Loucy (cell line): ENCODE measurements at regions not wholly inside any gene's neighbourhood (a gene's known extent, or its start where the extent isn't known, plus 50 kb on each side); places are given as distances from the start of the nearest gene placed in this dataset.

Experiments used
- H2AFZ ChIP-seq: fragments of 200-600 bp; sonication (generic); 2 replicates; pipeline ENCODE4 v1.6.0; 2016; ENCODE audit warnings: antibody characterized with exemption, mild to moderate bottlenecking, low read length, moderate library complexity
- H3F3A ChIP-seq: fragments of 200-600 bp; 2 replicates; pipeline ENCODE4 v1.6.0; 2016; ENCODE audit warnings: antibody characterized with exemption, low read depth, mild to moderate bottlenecking
- H3K27me3 ChIP-seq: fragments of 200-600 bp; sonication (generic); 2 replicates; pipeline ENCODE4 v1.6.1; 2014; ENCODE audit warnings: low read length, mild to moderate bottlenecking; ENCODE audit not compliant: insufficient read depth, poor library complexity, severe bottlenecking
- H3K36me3 ChIP-seq: fragments of 200-600 bp; sonication (generic); 2 replicates; pipeline ENCODE4 v1.6.1; 2016; ENCODE audit warnings: low read length; ENCODE audit not compliant: insufficient read depth
- H3K4me1 ChIP-seq: fragments of 200-600 bp; sonication (generic); 2 replicates; pipeline ENCODE4 v1.5.1; 2014; ENCODE audit warnings: low read length, mild to moderate bottlenecking; ENCODE audit not compliant: insufficient read depth, poor library complexity, severe bottlenecking
- H3K4me2 ChIP-seq: fragments of 200-600 bp; sonication (generic); 2 replicates; pipeline ENCODE4 v1.6.0; 2014; ENCODE audit warnings: antibody characterized with exemption, low read length, low read depth, mild to moderate bottlenecking; ENCODE audit not compliant: poor library complexity, severe bottlenecking
- H3K4me3 ChIP-seq: fragments of 200-600 bp; sonication (generic); 2 replicates; pipeline ENCODE4 v1.5.1; 2014; ENCODE audit warnings: low read length, mild to moderate bottlenecking, mixed read lengths; ENCODE audit not compliant: poor library complexity, severe bottlenecking
- H3K79me2 ChIP-seq: fragments of 200-600 bp; sonication (generic); 2 replicates; pipeline ENCODE4 v1.6.1; 2014; ENCODE audit warnings: low read length; ENCODE audit not compliant: insufficient read depth
- H3K9ac ChIP-seq: fragments of 200-600 bp; sonication (generic); 2 replicates; pipeline ENCODE4 v1.6.0; 2014; ENCODE audit warnings: mild to moderate bottlenecking, low read depth, low read length, moderate library complexity; ENCODE audit not compliant: poor library complexity, severe bottlenecking
- H3K9me2 ChIP-seq: fragments of 200-600 bp; sonication (generic); replicated peaks from 2 replicates; pipeline ENCODE4 v1.6.1; 2016; ENCODE audit warnings: low read depth, low read length, mixed read lengths
- H3K9me3 ChIP-seq: fragments of 200-600 bp; sonication (generic); 2 replicates; pipeline ENCODE4 v1.6.1; 2014; ENCODE audit warnings: mild to moderate bottlenecking, antibody characterized with exemption, low read length, low read depth; ENCODE audit not compliant: insufficient read depth
- H4K20me1 ChIP-seq: fragments of 200-600 bp; sonication (generic); 2 replicates; pipeline ENCODE4 v1.6.0; 2014; ENCODE audit warnings: antibody characterized with exemption, low read length, mild to moderate bottlenecking; ENCODE audit not compliant: insufficient read depth, poor library complexity, severe bottlenecking
- CTCF ChIP-seq: fragments of 200-600 bp; sonication (generic); conservative IDR thresholded peaks from 2 replicates; pipeline ENCODE4 v1.5.1; 2014; ENCODE audit warnings: mild to moderate bottlenecking, antibody characterized with exemption, low read length
- EZH2phosphoT487 ChIP-seq: fragments of 200-600 bp; IDR thresholded peaks from 2 replicates; pipeline ENCODE4 v1.6.1; 2018; ENCODE audit warnings: antibody characterized with exemption, mild to moderate bottlenecking, moderate library complexity, borderline replicate concordance

- Histone ChIP-seq H3K9me3 (no peaks in the 10 kb centered on the region), H3K36me3 (no peaks in the 10 kb centered on the region), H3K4me2 (no peak overlapping the region), H2AFZ (no peak overlapping the region), H3K9me2 (no peaks in the 10 kb centered on the region), H3K4me1 (no peaks in the 10 kb centered on the region), H3K27me3 (no peaks in the 10 kb centered on the region), H3K79me2 (no peaks in the 10 kb centered on the region), H3K9ac (no peak overlapping the region), H4K20me1 (no peaks in the 10 kb centered on the region), H3K4me3 (no peak overlapping the region), H3F3A (no peaks in the 10 kb centered on the region)
- TF ChIP-seq EZH2phosphoT487 = no peak
- no peak for TF ChIP-seq CTCF
These were observed 202.5 kb upstream of the ADRA1D start for GRCh38 chr20:4451487-4452081.

- Histone ChIP-seq H3K4me2 (no peak overlapping the region), H3K9me3 (no peaks in the 10 kb centered on the region), H3K27me3 (no peaks in the 10 kb centered on the region), H3K36me3 (no peaks in the 10 kb centered on the region), H3F3A (no peaks in the 10 kb centered on the region), H3K9me2 (no peaks in the 10 kb centered on the region), H3K79me2 (no peaks in the 10 kb centered on the region), H3K9ac (no peak overlapping the region), H3K4me3 (no peak overlapping the region), H2AFZ (no peak overlapping the region), H4K20me1 (no peaks in the 10 kb centered on the region), H3K4me1 (no peaks in the 10 kb centered on the region)
- TF ChIP-seq CTCF (0 out of 2 replicates have a peak, but pooled peaks have one; percentile 14), EZH2phosphoT487 (no peak)
These were observed 201.0 kb upstream of the ADRA1D start for GRCh38 chr20:4449957-4450715.

GRCh38 chr20:4445784-4446183 lies 196.7 kb upstream of the ADRA1D start:
- no peak overlapping the region for H3K4me3 ChIP-seq
- H3K9ac ChIP-seq = no peak overlapping the region
- H3K27me3 ChIP-seq = no peaks in the 10 kb centered on the region
- no peaks in the 10 kb centered on the region for H3K79me2 ChIP-seq
- no peaks in the 10 kb centered on the region for H3K36me3 ChIP-seq
- no peaks in the 10 kb centered on the region for H4K20me1 ChIP-seq
- H2AFZ ChIP-seq = no peak overlapping the region
- TF ChIP-seq EZH2phosphoT487 (no peak), CTCF (no peak)
- no peak overlapping the region for H3K4me2 ChIP-seq
- H3K4me1 ChIP-seq = no peaks in the 10 kb centered on the region
- H3K9me2 ChIP-seq = no peaks in the 10 kb centered on the region
- H3K9me3 ChIP-seq = no peaks in the 10 kb centered on the region
- no peaks in the 10 kb centered on the region for H3F3A ChIP-seq
